H9 (cell line): ENCODE measurements at regions not wholly inside any gene's neighbourhood (a gene's known extent, or its start where the extent isn't known, plus 50 kb on each side); places are given as distances from the start of the nearest gene placed in this dataset.

Experiments used
- DNase-seq: peaks from one replicate; pipeline ENCODE4 v3.0.0-alpha.2; 2017
- H2AFZ ChIP-seq: one replicate; pipeline ENCODE4 v1.6.1; 2013; ENCODE audit warnings: mild to moderate bottlenecking, low read length, control low read depth, moderate library complexity
- H2AK5ac ChIP-seq: 2 replicates; pipeline ENCODE4 v1.6.1; 2013; ENCODE audit warnings: low read length, control low read depth, mixed read lengths; ENCODE audit not compliant: insufficient read length
- H2BK120ac ChIP-seq: one replicate; pipeline ENCODE4 v1.6.1; 2013; ENCODE audit warnings: low read depth, mild to moderate bottlenecking, low read length, control low read depth, inconsistent platforms; ENCODE audit not compliant: poor library complexity, severe bottlenecking
- H2BK12ac ChIP-seq: 2 replicates; pipeline ENCODE4 v1.6.1; 2013; ENCODE audit warnings: low read length, control low read depth, mixed read lengths, low read depth; ENCODE audit not compliant: insufficient read length
- H2BK15ac ChIP-seq: 2 replicates; pipeline ENCODE4 v1.6.1; 2013; ENCODE audit warnings: low read depth, low read length, control low read depth
- H2BK20ac ChIP-seq: one replicate; pipeline ENCODE4 v1.6.1; 2013; ENCODE audit warnings: low read depth, mild to moderate bottlenecking, low read length, control low read depth, inconsistent platforms; ENCODE audit not compliant: poor library complexity, severe bottlenecking
- H2BK5ac ChIP-seq: 2 replicates; pipeline ENCODE4 v1.6.1; 2013; ENCODE audit warnings: low read length, control low read depth, mixed read lengths; ENCODE audit not compliant: insufficient read length
- H3K14ac ChIP-seq: 2 replicates; pipeline ENCODE4 v1.6.1; 2013; ENCODE audit warnings: low read length, control low read depth; ENCODE audit not compliant: insufficient read depth
- H3K18ac ChIP-seq: 2 replicates; pipeline ENCODE4 v1.6.1; 2013; ENCODE audit warnings: low read depth, mild to moderate bottlenecking, mixed read lengths, low read length, control low read depth; ENCODE audit not compliant: insufficient read length
- H3K23ac ChIP-seq: 2 replicates; pipeline ENCODE4 v1.6.1; 2013; ENCODE audit warnings: low read length, control low read depth, mixed read lengths, low read depth; ENCODE audit not compliant: insufficient read length
- H3K23me2 ChIP-seq: 2 replicates; pipeline ENCODE4 v1.6.1; 2013; ENCODE audit warnings: low read depth, mild to moderate bottlenecking, mixed read lengths, low read length, control low read depth; ENCODE audit not compliant: insufficient read length, poor library complexity, severe bottlenecking
- H3K27ac ChIP-seq: 2 replicates; pipeline ENCODE4 v1.5.1; 2013; ENCODE audit warnings: low read length, control low read depth, mixed read lengths, low read depth; ENCODE audit not compliant: insufficient read length
- H3K27me3 ChIP-seq: 2 replicates; pipeline ENCODE4 v1.6.1; 2013; ENCODE audit warnings: low read length, control low read depth, inconsistent platforms; ENCODE audit not compliant: insufficient read depth
- H3K4ac ChIP-seq: 2 replicates; pipeline ENCODE4 v1.6.1; 2013; ENCODE audit warnings: low read depth, mild to moderate bottlenecking, control low read depth, inconsistent platforms, low read length, moderate library complexity
- H3K4me1 ChIP-seq: 2 replicates; pipeline ENCODE4 v1.6.1; 2013; ENCODE audit warnings: low read length, control low read depth, inconsistent platforms; ENCODE audit not compliant: insufficient read depth
- H3K4me2 ChIP-seq: 2 replicates; pipeline ENCODE4 v1.6.1; 2013; ENCODE audit warnings: low read length, control low read depth, mixed read lengths; ENCODE audit not compliant: insufficient read length, insufficient read depth
- H3K56ac ChIP-seq: 2 replicates; pipeline ENCODE4 v1.6.1; 2013; ENCODE audit warnings: low read depth, mild to moderate bottlenecking, mixed read lengths, low read length, control low read depth; ENCODE audit not compliant: insufficient read length
- H3K79me1 ChIP-seq: 2 replicates; pipeline ENCODE4 v1.6.1; 2013; ENCODE audit warnings: low read depth, mild to moderate bottlenecking, moderate library complexity, low read length, control low read depth, inconsistent platforms; ENCODE audit not compliant: insufficient read depth, poor library complexity, severe bottlenecking
- H3K79me2 ChIP-seq: 2 replicates; pipeline ENCODE4 v1.6.1; 2013; ENCODE audit warnings: low read length, control low read depth, inconsistent platforms; ENCODE audit not compliant: insufficient read depth
- H3K9ac ChIP-seq: 2 replicates; pipeline ENCODE4 v1.6.1; 2013; ENCODE audit warnings: low read length, control low read depth, mixed read lengths; ENCODE audit not compliant: insufficient read length; ENCODE audit errors: extremely low read depth
- H3K9me3 ChIP-seq: one replicate; pipeline ENCODE4 v1.6.1; 2013; ENCODE audit warnings: low read depth, low read length, inconsistent platforms; ENCODE audit not compliant: control insufficient read depth
- H3T11ph ChIP-seq: one replicate; pipeline ENCODE4 v1.6.1; 2013; ENCODE audit warnings: mild to moderate bottlenecking, low read length, control low read depth, inconsistent platforms
- H4K20me1 ChIP-seq: one replicate; pipeline ENCODE4 v1.6.1; 2013; ENCODE audit not compliant: control insufficient read depth, insufficient read length, insufficient read depth
- H4K5ac ChIP-seq: 2 replicates; pipeline ENCODE4 v1.6.1; 2013; ENCODE audit warnings: low read depth, mild to moderate bottlenecking, mixed read lengths, low read length, control low read depth; ENCODE audit not compliant: insufficient read length
- H4K8ac ChIP-seq: replicated peaks from 2 replicates; pipeline ENCODE4 v1.6.1; 2013; ENCODE audit warnings: low read length, control low read depth, mixed read lengths, low read depth; ENCODE audit not compliant: insufficient read length
- H4K91ac ChIP-seq: 2 replicates; pipeline ENCODE4 v1.6.1; 2013; ENCODE audit warnings: low read depth, mild to moderate bottlenecking, moderate library complexity, mixed read lengths, low read length, control low read depth; ENCODE audit not compliant: insufficient read length
- H3K27ac Mint-ChIP-seq, 3 experiments: 2 replicates in 2 of 3; 3 replicates in 1 of 3; pipeline ENCODE4 v1.8.0; 2020 to 2021; ENCODE audit warnings: mixed read lengths in 3 of 3, mild to moderate bottlenecking in 1 of 3, moderate library complexity in 1 of 3
- H3K27me3 Mint-ChIP-seq: 2 replicates; pipeline ENCODE4 v1.8.0; 2021; ENCODE audit warnings: low read depth, mild to moderate bottlenecking, moderate library complexity, mixed read lengths
- H3K36me3 Mint-ChIP-seq, 3 experiments: 2 replicates in 2 of 3; 3 replicates in 1 of 3; pipeline ENCODE4 v1.8.0; 2020 to 2021; ENCODE audit warnings: low read depth in 3 of 3, mixed read lengths in 3 of 3; ENCODE audit not compliant: insufficient read depth in 1 of 3
- H3K4me1 Mint-ChIP-seq, 2 experiments: 2 replicates each; pipeline ENCODE4 v1.8.0; 2020; ENCODE audit warnings: mixed read lengths in 2 of 2
- H3K4me3 Mint-ChIP-seq, 2 experiments: 2 replicates in 1 of 2; 3 replicates in 1 of 2; pipeline ENCODE4 v1.8.0; 2020 to 2021; ENCODE audit warnings: mild to moderate bottlenecking in 2 of 2, mixed read lengths in 2 of 2, moderate library complexity in 1 of 2
- H3K9me3 Mint-ChIP-seq, 2 experiments: 2 replicates in 1 of 2; 3 replicates in 1 of 2; pipeline ENCODE4 v1.8.0; 2020; ENCODE audit warnings: mild to moderate bottlenecking in 2 of 2, mixed read lengths in 2 of 2, moderate library complexity in 1 of 2
- WGBS: extraction: QIAGEN DNeasy Blood & Tissue Kit; methylation state at CpG from one replicate; pipeline ENCODE4 v1.1.7; 2013; ENCODE audit warnings: missing lambda C conversion rate, low lambda C conversion rate, mixed read lengths; ENCODE audit not compliant: insufficient read length; ENCODE audit errors: extremely low coverage; 5-methylcytosine and 5-hydroxymethylcytosine counted together
- TF ChIP-seq, protein P1 (sequence below): fragments of 200-600 bp; sonication (generic); conservative IDR thresholded peaks from 3 replicates; pipeline ENCODE4 v1.8.0; 2021; ENCODE audit warnings: antibody characterized with exemption, mild to moderate bottlenecking

DNA sequence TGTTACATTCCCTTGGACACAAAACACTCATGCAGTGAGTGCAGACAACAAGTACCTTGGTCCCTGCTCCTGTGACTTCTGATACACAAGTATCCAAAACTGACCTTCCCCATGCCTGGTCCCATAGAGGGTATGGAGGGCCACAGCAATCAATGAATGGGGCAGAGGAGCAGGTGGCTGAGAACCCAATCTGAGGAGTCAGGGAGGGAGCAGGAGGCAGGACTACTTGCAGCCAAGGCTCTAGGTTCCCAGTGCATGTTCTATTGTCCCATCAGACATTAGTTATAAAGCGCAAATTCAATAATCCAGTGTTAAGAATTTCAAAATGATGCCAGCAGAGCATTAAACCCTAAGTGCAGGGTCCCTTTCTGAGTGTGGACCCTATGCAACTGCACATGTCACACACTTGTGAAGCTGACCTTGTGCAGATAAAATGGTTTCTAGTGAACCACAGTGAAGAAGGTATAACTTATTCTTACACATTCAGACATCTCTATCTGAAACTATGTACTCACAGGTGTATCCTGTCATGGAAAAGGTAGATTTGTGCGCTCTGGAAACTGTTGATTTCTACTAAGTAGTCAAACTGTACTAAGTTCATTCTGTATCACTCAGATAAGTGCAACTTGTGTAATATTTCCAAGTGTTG, 107.3 kb upstream of the ABI3BP start:
- Histone ChIP-seq H3K14ac (no peak overlapping the region), H2AFZ (no peak overlapping the region), H4K5ac (no peak overlapping the region), H2BK5ac (no peak overlapping the region), H3K4ac (no peak overlapping the region), H2BK20ac (no peak overlapping the region), H3K4me2 (no peak overlapping the region), H4K8ac (no peak overlapping the region), H4K20me1 (no peaks in the 10 kb centered on the region), H3K9me3 (no peaks in the 10 kb centered on the region), H2BK15ac (no peak overlapping the region), H3K23ac (no peak overlapping the region), H3K23me2 (no peaks in the 10 kb centered on the region), H3K79me2 (no peaks in the 10 kb centered on the region), H3T11ph (no peak overlapping the region), H2BK12ac (no peak overlapping the region), H4K91ac (no peak overlapping the region), H3K27ac (no peak overlapping the region), H3K9ac (no peak overlapping the region), H3K56ac (no peak overlapping the region), H2AK5ac (no peak overlapping the region), H3K27me3 (no peaks in the 10 kb centered on the region), H2BK120ac (no peak overlapping the region), H3K79me1 (no peaks in the 10 kb centered on the region), H3K18ac (no peak overlapping the region), H3K4me1 (no peaks in the 10 kb centered on the region)
- Mint-ChIP-seq H3K4me3 (no peak overlapping the region), H3K27ac (no peak overlapping the region), H3K27me3 (no peaks in the 10 kb centered on the region; the same call in 1 of the 2 replicates), H3K9me3 (no peaks in the 10 kb centered on the region), H3K36me3 (no peaks in the 10 kb centered on the region), H3K4me1 (no peaks in the 10 kb centered on the region)
- TF ChIP-seq, protein P1, sequence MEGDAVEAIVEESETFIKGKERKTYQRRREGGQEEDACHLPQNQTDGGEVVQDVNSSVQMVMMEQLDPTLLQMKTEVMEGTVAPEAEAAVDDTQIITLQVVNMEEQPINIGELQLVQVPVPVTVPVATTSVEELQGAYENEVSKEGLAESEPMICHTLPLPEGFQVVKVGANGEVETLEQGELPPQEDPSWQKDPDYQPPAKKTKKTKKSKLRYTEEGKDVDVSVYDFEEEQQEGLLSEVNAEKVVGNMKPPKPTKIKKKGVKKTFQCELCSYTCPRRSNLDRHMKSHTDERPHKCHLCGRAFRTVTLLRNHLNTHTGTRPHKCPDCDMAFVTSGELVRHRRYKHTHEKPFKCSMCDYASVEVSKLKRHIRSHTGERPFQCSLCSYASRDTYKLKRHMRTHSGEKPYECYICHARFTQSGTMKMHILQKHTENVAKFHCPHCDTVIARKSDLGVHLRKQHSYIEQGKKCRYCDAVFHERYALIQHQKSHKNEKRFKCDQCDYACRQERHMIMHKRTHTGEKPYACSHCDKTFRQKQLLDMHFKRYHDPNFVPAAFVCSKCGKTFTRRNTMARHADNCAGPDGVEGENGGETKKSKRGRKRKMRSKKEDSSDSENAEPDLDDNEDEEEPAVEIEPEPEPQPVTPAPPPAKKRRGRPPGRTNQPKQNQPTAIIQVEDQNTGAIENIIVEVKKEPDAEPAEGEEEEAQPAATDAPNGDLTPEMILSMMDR = no peak
- no peak for DNase-seq
- WGBS = no CpG with 5 or more reads among the region's 2 CpGs
